GM19468 (cell line): ENCODE measurements at regions not wholly inside any gene's neighbourhood (a gene's known extent, or its start where the extent isn't known, plus 50 kb on each side); places are given as distances from the start of the nearest gene placed in this dataset.
"Not testable (repeated sequence)": the region's sequence is repeated elsewhere in the genome, so short reads cannot be mapped to it uniquely, and the experiment has no call there.

Source experiments
- ATAC-seq: cut with Tn5 transposase; IDR thresholded peaks from one replicate; pipeline ENCODE4 v1.9.1; 2021; ENCODE audit warnings: mild to moderate bottlenecking, moderate library complexity, moderate number of reproducible peaks; ENCODE audit not compliant: unreplicated experiment; ENCODE audit errors: extremely low read depth

GRCh38 chr20:22929661-22930060 lies 105.5 kb upstream of the SSTR4 start:
- no peak for ATAC-seq

GRCh38 chr20:22931653-22932608 lies 103.2 kb upstream of the SSTR4 start:
- no peak for ATAC-seq

- no peak for ATAC-seq
Measured at GRCh38 chr20:22939181-22939580, 95.9 kb upstream of the SSTR4 start.

GRCh38 chr20:22940350-22940749 lies 94.8 kb upstream of the SSTR4 start:
- no peak for ATAC-seq

GRCh38 chr20:22941550-22941949 lies 93.6 kb upstream of the SSTR4 start:
- no peak for ATAC-seq

- no peak for ATAC-seq
Measured at GRCh38 chr20:22942742-22943141, 92.4 kb upstream of the SSTR4 start.

GRCh38 chr20:22944062-22944461 lies 91.0 kb upstream of the SSTR4 start:
- no peak for ATAC-seq

- no peak for ATAC-seq
Measured at GRCh38 chr20:22944936-22945335, 90.2 kb upstream of the SSTR4 start.

GRCh38 chr20:22946596-22946995 lies 88.5 kb upstream of the SSTR4 start:
- ATAC-seq: no peak

GRCh38 chr20:22949331-22950109 lies 85.6 kb upstream of the SSTR4 start:
- no peak for ATAC-seq

- no peak for ATAC-seq
Measured at GRCh38 chr20:22951966-22952365, 83.1 kb upstream of the SSTR4 start.

GRCh38 chr20:22954661-22955060 lies 80.5 kb upstream of the SSTR4 start:
- no peak for ATAC-seq

GRCh38 chr20:22958390-22958789 lies 76.7 kb upstream of the SSTR4 start:
- ATAC-seq: no peak

GRCh38 chr20:22962567-22963439 lies 72.3 kb upstream of the SSTR4 start:
- ATAC-seq: no peak

GRCh38 chr20:22963581-22963980 lies 71.5 kb upstream of the SSTR4 start:
- no peak for ATAC-seq

- ATAC-seq: no peak
Measured at GRCh38 chr20:22966787-22967464, 68.2 kb upstream of the SSTR4 start.

GRCh38 chr20:22967706-22968105 lies 67.4 kb upstream of the SSTR4 start:
- ATAC-seq: not testable (repeated sequence)

- not testable (repeated sequence) for ATAC-seq
Measured at GRCh38 chr20:22969031-22969430, 66.1 kb upstream of the SSTR4 start.

GRCh38 chr20:22971077-22971476 lies 64.0 kb upstream of the SSTR4 start:
- ATAC-seq: not testable (repeated sequence)

GRCh38 chr20:22974354-22974753 lies 60.8 kb upstream of the SSTR4 start:
- ATAC-seq: no peak
